NOMO-1 treated with dmso at 0.1 percent for 144 hours (cell line): ENCODE measurements at regions not wholly inside any gene's neighbourhood (a gene's known extent, or its start where the extent isn't known, plus 50 kb on each side); places are given as distances from the start of the nearest gene placed in this dataset.
"Not testable (repeated sequence)": the region's sequence is repeated elsewhere in the genome, so short reads cannot be mapped to it uniquely, and the experiment has no call there.

Source experiments
- DNase-seq: peaks from one replicate; lab custom pipeline; 2025; ENCODE audit not compliant: unreplicated experiment; lab: John Stamatoyannopoulos, UW

DNA sequence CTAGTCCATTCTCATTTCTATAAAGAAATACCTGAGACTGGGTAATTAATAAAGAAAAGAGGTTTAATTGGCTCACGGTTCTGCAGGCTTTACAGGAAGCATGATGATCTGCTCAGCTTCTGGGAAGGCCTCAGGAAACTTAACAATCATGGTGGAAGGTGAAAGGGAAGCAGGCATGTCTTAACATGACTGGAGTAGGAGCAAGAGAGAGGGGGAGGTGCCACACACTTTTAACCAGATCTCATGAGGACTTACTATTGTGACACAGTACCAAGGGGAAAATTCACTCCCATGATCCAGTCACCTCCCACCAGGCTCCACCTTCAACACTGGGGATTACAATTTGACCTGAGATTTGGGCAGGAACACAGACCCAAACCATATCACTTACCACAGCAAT, 310.1 kb downstream of the SH3GL2 start:
- DNase-seq: not testable (repeated sequence)

DNA sequence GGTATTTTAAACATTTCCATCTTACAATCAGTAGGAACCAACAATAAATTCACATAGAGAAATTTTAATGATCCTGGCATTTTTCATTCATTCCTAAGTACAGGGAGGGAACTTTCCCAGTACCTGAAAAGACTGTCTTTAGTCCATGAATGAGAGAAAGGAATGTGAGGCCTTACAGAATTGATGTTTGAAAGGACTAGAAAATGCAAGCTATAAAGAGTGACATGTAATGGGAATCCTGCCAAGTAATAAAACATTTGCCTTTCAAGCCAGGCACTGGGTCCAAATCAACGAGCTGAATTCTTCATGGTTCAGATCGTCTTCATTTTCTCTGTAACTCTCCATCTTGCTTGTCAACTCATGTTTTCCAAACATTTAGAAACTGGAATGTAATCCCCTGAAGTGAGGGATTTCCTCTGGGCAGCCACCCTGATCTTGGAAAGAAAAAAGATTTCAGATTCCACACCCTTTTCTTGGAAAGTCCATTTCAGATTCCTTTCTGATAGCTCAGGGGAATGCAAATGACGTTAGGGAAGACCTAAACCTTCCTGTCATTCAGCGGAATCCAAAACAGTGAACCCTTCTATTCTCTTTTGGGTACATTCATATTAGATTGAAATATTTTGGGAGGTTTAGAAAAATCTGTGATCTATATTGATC, 315.8 kb downstream of the SH3GL2 start:
- no peak for DNase-seq

DNA sequence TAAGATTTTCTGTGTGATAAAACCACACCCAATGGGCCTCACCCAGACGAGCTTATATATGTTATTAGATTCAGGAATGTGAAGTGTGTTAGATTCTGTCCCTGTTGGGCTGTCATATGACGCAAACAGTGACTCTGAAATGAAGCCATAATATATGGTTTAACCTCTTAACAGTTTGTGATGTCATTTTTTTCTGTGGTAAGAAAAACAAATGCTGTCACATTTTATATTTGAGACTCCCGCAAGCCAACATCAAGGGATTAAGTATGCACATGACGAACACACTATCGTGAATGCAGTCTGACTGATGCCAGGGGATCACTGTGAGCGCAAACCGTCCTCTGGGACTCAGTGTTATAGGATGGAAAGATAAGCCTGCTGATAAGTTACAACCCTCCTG, 321.7 kb downstream of the SH3GL2 start:
- DNase-seq: no peak

DNA sequence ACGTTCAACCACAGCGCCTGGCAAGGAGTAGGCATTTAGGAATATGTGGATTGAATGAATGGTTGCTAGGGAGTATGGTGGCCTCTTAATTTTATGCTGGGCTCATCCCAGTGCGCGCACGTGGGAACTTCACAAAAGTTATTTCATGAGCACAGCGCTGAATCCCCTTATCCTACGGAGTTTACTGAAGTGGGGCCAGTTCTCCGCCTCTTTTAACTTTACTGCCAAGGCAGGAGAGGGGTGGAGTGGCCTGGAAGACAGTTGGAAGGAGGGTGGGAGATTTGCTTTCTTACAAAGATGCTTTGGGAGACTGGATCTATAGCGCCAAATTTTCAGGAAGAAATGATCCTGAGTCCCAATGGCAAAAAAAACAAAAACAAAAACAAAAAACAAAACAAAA, 326.5 kb downstream of the SH3GL2 start:
- no peak for DNase-seq

DNA sequence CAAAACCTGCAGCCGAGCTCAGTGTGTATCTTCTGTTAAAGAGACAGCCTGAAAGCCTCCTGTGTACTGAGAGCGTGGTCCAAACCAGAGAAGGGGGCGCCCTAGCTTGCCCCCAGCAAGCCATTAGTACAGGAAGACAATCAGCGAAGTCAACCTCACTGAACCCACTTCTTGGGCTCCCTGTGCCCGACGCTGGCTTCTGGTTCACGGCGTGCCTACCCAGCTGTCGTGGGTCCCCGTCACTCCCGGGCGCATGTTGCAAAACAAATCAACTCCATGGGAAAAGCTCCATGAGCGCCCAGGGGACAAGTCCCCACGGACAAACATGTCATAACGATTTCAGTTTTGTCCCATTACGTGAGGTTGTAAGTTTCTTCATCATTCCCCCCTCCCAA, 326.9 kb downstream of the SH3GL2 start:
- no peak for DNase-seq

DNA sequence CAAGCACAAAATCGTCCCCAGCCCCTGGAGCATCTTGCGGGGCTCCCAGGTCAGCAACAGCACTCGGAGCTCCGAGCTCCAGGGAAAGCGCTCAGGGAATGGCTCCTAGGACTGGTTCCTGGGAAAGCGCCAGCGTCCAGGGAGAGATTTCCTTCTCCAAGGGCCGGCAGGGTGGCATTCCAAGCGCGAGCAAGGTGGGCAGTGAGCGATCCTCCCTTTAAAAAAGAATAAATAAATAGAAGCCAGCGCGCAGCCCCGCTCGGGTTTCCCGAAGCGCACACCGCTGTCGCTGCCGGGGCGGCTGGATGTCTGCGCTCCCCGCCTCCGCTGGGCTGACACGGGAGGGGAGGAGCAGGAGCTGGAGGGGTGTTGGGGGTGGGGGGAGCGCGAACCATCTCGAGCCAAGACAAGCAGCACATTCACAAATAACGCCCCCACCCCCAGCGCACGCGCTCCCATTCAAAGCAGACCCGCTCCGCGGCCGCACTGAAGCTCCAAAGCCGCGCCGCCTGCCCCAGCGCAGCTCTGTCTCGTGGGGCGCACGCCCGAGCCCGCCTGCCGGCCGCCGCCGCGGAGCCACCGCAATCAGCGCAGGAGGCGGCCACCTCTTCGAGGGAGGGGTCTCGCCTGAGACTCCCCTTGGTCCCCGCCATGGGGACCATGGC, 327.4 kb downstream of the SH3GL2 start:
- DNase-seq: no peak

DNA sequence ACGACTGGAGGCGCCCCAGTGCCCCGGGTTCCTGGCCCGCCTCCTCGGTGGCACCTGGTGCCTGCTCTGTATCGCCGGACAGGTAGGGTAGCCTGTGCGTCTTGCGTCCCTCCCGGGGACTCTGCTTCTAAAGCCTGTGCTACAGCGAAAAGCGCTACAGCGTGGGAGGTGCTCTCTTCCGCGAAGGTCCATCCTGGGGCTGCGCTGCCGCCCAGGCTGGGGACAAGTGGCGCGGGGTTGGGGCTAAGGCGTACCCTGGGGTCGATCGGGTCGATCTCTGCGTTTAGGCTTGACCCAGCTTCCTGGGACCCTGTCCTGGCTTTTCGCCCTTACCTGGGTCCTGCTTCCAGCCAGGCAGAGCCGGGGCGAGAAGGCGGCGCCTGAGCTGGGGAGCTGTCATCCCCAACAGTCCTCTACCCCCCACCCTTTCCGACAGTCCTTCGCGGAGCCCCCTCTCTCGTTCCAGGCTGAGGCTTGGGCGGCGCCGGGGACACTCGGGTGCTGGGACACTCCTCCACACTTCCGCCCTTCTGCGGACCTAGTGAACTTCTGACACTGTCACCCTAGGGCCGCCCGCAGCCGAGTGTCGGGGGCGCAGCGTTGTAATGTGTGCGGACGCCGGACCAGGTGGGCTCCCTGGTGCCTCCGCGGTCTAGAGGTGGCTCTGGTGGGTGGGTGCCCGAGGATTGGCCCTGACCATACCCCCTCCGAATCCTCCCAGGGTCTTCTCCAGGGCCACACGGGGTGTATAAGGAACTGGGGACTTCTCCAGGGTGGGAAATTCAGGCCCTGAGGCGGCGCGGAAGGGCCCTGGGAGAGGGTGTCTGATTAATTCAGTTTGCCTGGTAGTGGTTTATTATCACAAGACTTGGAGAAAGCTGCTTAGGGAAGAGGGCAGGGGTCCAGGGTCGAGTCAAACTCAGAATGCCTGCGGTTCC, 328.2 kb downstream of the SH3GL2 start:
- no peak for DNase-seq

DNA sequence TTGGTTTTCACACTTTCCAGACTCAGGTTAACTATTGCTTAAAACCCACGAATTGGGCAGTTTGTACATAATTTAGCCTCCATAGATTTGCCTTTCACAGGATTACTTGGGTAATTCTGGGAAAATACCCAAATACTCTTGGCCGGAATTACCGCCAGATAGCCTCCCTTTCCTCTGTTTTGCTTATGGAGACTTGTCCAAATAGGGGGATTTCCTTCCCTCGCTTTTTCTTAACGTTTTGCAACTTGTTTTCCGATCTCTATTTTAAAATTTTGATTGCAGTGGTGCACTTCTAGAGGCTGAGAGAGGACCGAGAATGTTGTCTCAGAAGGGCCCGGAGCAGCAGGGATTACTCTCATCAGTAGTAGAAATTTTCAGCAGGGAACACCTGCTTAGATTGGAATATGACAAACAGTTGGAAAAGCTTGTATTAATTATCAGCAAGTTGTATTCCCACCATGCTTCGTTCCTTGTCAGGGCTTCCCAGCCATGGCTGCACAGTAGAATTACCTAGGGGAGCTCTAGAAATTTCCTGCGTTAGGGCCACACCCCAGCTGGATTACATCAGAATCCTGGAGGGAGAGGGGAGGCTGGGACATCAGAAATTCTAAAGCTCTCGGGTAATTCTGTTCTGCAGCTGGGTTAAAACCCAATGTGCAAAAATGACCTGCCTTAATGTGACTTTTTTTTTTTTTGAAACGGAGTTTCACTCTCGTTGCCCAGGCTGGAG, 329.1 kb downstream of the SH3GL2 start:
- DNase-seq: no peak

DNA sequence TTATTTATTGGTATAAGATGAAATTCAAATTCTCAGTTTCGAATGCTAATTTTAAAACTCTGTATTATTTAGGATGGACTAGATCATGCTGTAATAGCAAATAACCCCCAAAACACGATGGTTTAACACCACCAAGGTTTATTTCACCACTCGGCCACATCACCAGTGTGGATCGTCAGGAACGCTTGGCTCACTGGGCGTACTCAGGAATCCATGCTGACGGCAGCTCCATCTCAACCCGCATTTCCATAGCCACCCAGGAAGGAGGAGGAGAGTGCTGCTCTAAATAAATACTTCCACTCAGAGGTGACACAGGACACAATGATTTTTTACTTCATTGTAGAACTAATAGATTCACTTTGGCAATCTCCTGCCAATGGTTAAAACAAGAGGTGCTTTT, 347.4 kb downstream of the SH3GL2 start:
- no peak for DNase-seq

DNA sequence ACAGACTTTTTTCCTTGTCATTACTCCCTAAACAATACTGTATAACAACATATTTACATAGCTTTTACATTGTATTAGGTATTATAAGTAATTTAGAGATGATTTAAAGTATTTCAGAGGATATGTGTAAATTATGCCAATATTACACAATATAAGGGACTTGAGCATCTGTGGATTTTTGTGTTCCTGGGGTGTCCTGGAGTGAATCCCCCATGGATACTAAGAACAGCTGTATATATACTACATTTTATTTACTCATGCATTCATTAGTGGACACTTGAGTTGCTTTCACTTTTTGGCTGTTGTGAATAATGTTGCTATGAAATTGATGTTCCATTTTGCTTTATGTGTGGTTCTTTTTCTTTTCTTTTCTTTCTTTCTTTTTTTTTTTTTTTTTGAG, 348.8 kb downstream of the SH3GL2 start:
- DNase-seq: no peak

DNA sequence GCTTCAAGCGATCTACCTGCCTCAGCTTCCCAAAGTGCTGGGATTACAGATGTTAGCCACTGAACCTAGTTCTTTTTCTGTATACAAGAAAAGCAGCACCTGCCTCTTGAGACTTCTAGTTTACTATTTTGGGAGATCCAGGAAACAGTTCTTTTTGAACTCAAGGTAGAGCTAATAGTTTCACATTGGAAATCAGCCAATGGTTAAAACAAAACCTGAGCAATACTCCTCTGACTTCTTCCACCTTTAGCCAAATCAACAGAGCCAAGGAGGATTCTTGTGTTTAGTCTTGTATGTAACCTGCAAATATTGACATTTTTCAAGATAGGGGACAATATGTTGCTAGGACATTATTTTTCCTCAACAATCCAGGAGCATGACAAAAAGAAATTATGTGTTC, 349.4 kb downstream of the SH3GL2 start:
- no peak for DNase-seq

DNA sequence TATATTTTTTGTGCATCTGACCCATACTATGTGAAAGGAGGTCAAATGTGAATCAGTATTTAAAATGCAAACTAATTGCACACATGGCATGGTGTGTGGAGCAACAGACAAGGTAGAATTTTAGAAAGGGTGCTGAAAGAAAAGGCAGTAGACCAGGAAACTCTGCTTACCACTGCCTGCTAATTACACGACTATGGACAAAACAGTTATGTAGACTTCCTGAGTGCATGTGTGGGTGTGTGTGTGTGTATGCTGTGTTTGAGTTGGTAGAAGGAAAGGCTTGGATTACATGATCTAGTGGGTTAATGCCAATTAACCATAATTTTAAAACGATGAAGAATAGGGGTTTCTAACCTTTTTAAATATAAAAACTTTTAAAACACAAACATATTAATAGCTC, 349.9 kb downstream of the SH3GL2 start:
- no peak for DNase-seq

DNA sequence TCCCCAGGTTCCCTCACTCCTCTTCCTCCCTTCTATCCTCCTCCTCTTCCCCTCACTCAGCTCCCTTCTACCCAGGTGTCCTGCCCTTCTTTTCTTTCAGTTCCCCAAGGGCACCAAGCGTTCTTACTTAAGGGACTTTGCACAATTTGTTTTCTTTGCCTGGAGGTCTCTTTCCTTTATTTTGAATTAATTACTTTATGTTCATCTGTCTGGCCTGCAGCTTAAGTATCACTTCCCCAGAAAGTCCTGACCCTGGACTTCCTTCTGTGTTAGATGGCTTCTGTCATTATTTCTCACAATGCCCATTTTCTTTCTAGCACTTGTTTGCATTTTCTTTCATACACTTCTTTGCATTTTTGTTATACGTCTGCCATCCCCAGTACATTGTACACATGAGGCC, 350.6 kb downstream of the SH3GL2 start:
- no peak for DNase-seq

DNA sequence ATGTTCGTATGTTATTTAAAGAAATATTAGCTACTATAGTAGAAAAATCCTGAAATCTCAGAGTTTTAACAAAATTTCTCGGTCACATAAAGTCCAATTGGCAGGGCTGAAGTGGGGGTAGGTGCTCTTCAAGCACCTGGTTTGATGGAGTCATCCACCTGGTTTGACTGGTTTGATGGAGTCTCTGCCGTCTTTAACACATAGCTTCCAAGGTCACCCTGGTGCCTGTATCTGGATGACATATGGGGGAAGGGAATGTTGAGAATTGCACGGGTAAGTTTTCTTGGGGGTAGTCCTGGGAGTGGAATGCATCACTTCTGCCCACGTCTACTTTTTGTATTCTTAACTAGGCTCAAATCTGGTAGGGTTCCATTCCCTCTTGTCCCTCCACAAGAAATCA, 351.2 kb downstream of the SH3GL2 start:
- no peak for DNase-seq

DNA sequence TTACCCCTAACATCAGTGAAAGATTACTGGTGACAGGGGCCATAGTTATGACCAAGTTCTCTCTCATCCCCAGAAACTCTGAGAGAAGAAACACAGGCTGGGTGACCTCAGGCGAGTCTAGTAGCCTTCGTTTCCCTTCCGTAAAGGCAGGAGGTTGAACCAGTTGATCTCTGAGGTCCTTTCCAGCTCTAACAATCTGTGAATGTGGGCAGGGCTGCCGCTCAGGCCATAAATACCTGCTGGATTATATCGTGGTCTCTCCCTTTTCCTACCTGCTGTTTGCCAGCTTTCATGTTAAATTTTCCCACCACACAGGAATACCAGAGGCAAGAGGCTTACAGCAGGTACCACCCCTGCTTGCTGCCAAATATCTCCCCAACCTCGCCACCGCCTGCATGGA, 357.5 kb downstream of the SH3GL2 start:
- DNase-seq: no peak

DNA sequence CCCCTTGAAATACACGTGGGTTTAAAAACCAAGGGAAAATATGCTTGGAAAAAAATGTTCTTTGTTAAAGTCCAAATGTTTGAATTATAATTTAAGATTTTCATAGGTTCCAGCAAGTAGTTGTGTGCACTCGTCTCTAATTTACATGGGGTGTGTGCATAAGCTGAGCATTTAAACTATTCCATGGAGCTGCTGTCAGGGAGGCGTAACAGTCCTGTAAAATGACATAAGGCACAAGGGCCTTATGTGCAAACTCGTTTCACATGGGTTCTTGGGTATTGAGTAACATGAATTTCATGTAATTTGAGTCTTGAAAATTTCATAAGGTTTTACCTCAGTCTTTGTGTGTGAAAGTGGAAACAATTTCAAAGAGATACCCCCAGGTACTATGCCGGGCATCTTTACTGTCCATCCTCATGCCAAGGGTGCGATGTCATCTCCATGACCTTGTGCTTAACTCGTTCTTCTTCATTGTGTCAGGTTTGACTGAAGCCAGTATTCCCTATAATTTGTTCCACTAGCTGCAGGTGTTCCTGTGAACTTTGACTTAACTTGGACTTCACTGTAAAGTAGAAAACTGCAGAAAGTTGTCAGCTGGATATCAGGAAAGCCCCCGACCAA, 359.3 kb downstream of the SH3GL2 start:
- no peak for DNase-seq

DNA sequence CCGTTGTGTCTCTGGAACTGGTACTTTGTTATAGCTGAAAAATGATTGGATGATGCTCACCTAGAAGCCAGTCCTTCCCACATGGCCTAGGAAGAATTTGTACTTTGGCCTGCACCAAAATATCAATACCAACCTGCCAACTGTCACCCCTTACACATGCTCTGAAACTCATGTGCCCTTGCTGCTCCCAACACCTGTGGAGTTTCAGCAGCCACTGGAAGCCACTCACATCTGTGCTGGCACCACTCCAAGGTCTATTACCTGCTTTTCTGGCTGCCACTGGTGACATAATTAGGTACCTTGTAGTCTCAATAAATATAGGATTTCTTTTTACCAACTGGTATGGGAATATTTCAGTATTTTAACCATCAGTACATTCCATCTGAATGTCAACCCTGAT, 363.6 kb downstream of the SH3GL2 start:
- no peak for DNase-seq

DNA sequence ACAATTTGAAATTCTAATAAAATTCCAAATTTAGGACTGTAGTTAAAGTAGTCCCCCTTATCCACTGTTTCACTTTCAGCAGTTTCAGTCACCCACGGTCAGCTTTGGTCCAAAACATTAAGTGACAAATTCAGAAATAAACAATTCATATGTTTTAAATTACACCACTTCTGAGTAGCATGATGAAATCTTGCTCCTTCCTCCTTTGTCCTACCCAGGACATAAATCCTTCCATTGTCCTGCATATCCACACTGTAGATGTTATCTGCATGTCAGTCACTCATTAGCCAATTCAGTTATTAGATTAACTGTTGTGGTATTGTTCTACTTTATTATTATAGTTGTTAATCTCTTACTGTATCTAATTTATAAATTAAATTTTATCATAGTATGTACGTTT, 376.5 kb downstream of the SH3GL2 start:
- DNase-seq: no peak

DNA sequence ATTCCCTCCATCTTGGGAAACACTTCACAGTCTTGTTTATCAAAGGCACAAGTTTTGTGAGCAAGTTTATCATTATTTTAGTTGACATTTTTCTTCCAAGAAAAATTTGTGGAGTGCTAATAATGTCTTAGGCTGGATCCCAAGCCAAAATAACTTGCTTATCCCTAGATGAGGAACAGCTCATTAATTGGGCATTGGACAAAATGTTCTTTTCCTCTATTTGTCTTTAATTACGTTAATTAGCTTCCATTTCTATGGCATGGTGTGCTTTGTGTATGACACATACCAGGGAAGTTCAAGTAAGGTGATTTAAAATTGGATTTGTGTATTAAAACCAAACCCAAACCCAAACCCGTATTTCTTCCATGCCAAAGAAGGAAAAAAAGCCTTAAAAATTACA, 379.5 kb downstream of the SH3GL2 start:
- DNase-seq: no peak

DNA sequence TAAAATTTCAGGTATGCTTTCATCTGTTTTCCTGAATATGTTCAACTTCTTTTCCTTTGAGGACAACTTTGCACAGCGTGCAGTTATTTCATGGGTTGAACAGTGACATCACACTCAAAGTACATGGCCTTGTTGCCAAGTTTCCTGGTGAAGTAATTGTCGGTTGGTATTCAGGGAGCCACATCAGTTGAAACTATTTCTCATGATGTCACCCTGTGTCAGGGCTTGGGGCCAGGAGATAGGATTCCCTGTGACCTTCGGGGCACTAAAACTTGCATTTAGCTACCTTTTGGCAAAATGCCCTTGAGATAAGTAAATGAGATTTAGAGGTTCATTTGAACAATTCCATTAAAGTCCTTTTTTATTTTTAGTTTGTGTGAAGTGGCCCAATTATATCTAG, 383.9 kb downstream of the SH3GL2 start:
- DNase-seq: no peak

DNA sequence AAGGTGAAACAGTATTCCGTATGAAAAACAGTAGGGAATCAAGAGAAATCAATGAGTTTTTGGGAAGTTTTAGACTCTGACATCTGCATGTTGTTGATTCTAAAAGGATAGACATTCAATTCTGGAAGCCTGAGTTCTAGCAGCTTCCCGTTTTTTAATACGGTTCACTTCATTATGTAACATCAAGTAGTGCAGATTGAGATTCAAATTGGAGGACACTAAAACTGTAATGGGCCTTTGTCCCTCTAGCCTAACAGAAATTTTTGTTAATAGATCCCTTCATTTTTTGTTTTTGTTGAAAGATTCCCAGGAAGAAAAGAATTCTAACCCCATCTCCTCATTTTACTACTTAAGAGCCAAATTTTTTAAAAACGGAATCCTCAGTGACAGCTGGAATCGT, 384.6 kb downstream of the SH3GL2 start:
- DNase-seq: no peak
